ENCODE measurements at regions not wholly inside any gene's neighbourhood (a gene's known extent, or its start where the extent isn't known, plus 50 kb on each side); places are given as distances from the start of the nearest gene placed in this dataset.
"Not testable (repeated sequence)": the region's sequence is repeated elsewhere in the genome, so short reads cannot be mapped to it uniquely, and the experiment has no call there.

- H3K36me3 ChIP-seq (ENCODE audit: low read depth), result no peaks in the 10 kb centered on the region
- H3K27me3 ChIP-seq (ENCODE audit: insufficient read depth, poor library complexity, severe bottlenecking), result no peaks in the 10 kb centered on the region
- ATAC-seq (ENCODE audit: low read depth) (no peak), DNase-seq (ENCODE audit: low spot score) (no peak)
- no peaks in the 10 kb centered on the region for H3K4me1 ChIP-seq (ENCODE audit: insufficient read depth, poor library complexity, severe bottlenecking)
- H3K9me3 ChIP-seq (ENCODE audit: severe bottlenecking), result no peaks in the 10 kb centered on the region
- TF ChIP-seq CTCF (IDR thresholded peaks at IDR 0.05; ENCODE audit: poor library complexity, severe bottlenecking), result no peak
- no peak overlapping the region for H3K4me3 ChIP-seq (ENCODE audit: severe bottlenecking)
- no peak overlapping the region for H3K27ac ChIP-seq (ENCODE audit: poor library complexity, severe bottlenecking)
These were observed 143.5 kb downstream of the ZFP64 start for GRCh38 chr20:52047811-52048764.

- no peaks in the 10 kb centered on the region for H3K9me3 ChIP-seq (ENCODE audit: severe bottlenecking)
- no peaks in the 10 kb centered on the region for H3K27me3 ChIP-seq (ENCODE audit: insufficient read depth, poor library complexity, severe bottlenecking)
- ATAC-seq (ENCODE audit: low read depth) (no peak; the same call in 2 of the 3 replicates), DNase-seq (ENCODE audit: low spot score) (no peak)
- H3K36me3 ChIP-seq (ENCODE audit: low read depth), result no peaks in the 10 kb centered on the region
- H3K4me1 ChIP-seq (ENCODE audit: insufficient read depth, poor library complexity, severe bottlenecking), result no peaks in the 10 kb centered on the region
- no peak for TF ChIP-seq CTCF (IDR thresholded peaks at IDR 0.05; ENCODE audit: poor library complexity, severe bottlenecking)
- no peak overlapping the region for H3K4me3 ChIP-seq (ENCODE audit: severe bottlenecking)
- H3K27ac ChIP-seq (ENCODE audit: poor library complexity, severe bottlenecking), result no peak overlapping the region
These were observed 149.6 kb downstream of the ZFP64 start for GRCh38 chr20:52041966-52042365.

GRCh38 chr20:52039790-52040189, 151.8 kb downstream of the ZFP64 start:
- Histone ChIP-seq H3K27ac (ENCODE audit: poor library complexity, severe bottlenecking) (no peak overlapping the region), H3K36me3 (ENCODE audit: low read depth) (no peaks in the 10 kb centered on the region), H3K4me3 (ENCODE audit: severe bottlenecking) (no peak overlapping the region), H3K9me3 (ENCODE audit: severe bottlenecking) (no peaks in the 10 kb centered on the region), H3K4me1 (ENCODE audit: insufficient read depth, poor library complexity, severe bottlenecking) (no peaks in the 10 kb centered on the region), H3K27me3 (ENCODE audit: insufficient read depth, poor library complexity, severe bottlenecking) (no peaks in the 10 kb centered on the region)
- no peak for TF ChIP-seq CTCF (IDR thresholded peaks at IDR 0.05; ENCODE audit: poor library complexity, severe bottlenecking)
- no peak for DNase-seq (ENCODE audit: low spot score)
- ATAC-seq (ENCODE audit: low read depth), result no peak

- H3K9me3 ChIP-seq (ENCODE audit: severe bottlenecking); H3K27ac ChIP-seq (ENCODE audit: poor library complexity, severe bottlenecking): not testable (repeated sequence)
These were observed 152.9 kb downstream of the ZFP64 start for GRCh38 chr20:52038632-52039031.

GRCh38 chr20:52037370-52037769, 154.2 kb downstream of the ZFP64 start:
- Histone ChIP-seq H3K27me3 (ENCODE audit: insufficient read depth, poor library complexity, severe bottlenecking) (no peaks in the 10 kb centered on the region), H3K4me3 (ENCODE audit: severe bottlenecking) (no peak overlapping the region), H3K36me3 (ENCODE audit: low read depth) (no peaks in the 10 kb centered on the region), H3K4me1 (ENCODE audit: insufficient read depth, poor library complexity, severe bottlenecking) (peaks cover under 1% of the 10 kb centered on the region), H3K27ac (ENCODE audit: poor library complexity, severe bottlenecking) (no peak overlapping the region), H3K9me3 (ENCODE audit: severe bottlenecking) (no peaks in the 10 kb centered on the region)
- ATAC-seq (ENCODE audit: low read depth), result no peak
- DNase-seq (ENCODE audit: low spot score), result no peak
- no peak for TF ChIP-seq CTCF (IDR thresholded peaks at IDR 0.05; ENCODE audit: poor library complexity, severe bottlenecking)

More at GRCh38 chr20:52038632-52039031, 152.9 kb downstream of the ZFP64 start:
- not testable (repeated sequence) for ATAC-seq (ENCODE audit: low read depth); H3K4me3 ChIP-seq (ENCODE audit: severe bottlenecking); H3K27me3 ChIP-seq (ENCODE audit: insufficient read depth, poor library complexity, severe bottlenecking); H3K36me3 ChIP-seq (ENCODE audit: low read depth); DNase-seq (ENCODE audit: low spot score); H3K4me1 ChIP-seq (ENCODE audit: insufficient read depth, poor library complexity, severe bottlenecking)
